ENCODE measurements at regions not wholly inside any gene's neighbourhood (a gene's known extent, or its start where the extent isn't known, plus 50 kb on each side); places are given as distances from the start of the nearest gene placed in this dataset.

- ChIA-PET CTCF (no interaction called here), POLR2A (no interaction called here)
- no peak overlapping the region for H3K4me3 ChIP-seq (ENCODE audit: low read depth, low read length)
- no peak for DNase-seq (ENCODE audit: low read depth, low spot score)
- TF ChIP-seq CTCF (IDR thresholded peaks at IDR 0.05; ENCODE audit: insufficient read depth, low read length, missing control alignments), result no peak
Observed at GRCh38 chr11:15594607-15595006, 479.9 kb downstream of the INSC start.

GRCh38 chr11:15599376-15599775 is 484.7 kb downstream of the INSC start:
- no peak for TF ChIP-seq CTCF (IDR thresholded peaks at IDR 0.05; ENCODE audit: insufficient read depth, low read length, missing control alignments)
- no peak for DNase-seq (ENCODE audit: low read depth, low spot score)
- H3K4me3 ChIP-seq (ENCODE audit: low read depth, low read length), result no peak overlapping the region
- ChIA-PET CTCF (no interaction called here), POLR2A (no interaction called here)

GRCh38 chr11:15602047-15602446 is 487.3 kb downstream of the INSC start:
- no peak for DNase-seq (ENCODE audit: low read depth, low spot score)
- TF ChIP-seq CTCF (IDR thresholded peaks at IDR 0.05; ENCODE audit: insufficient read depth, low read length, missing control alignments), result no peak
- ChIA-PET CTCF (no interaction called here), POLR2A (no interaction called here)
- no peak overlapping the region for H3K4me3 ChIP-seq (ENCODE audit: low read depth, low read length)

- POLR2A ChIA-PET, result no interaction called here
- DNase-seq (ENCODE audit: low read depth, low spot score), result no peak
- CTCF ChIA-PET, result no interaction called here
- H3K4me3 ChIP-seq (ENCODE audit: low read depth, low read length), result no peak overlapping the region
- no peak for TF ChIP-seq CTCF (IDR thresholded peaks at IDR 0.05; ENCODE audit: insufficient read depth, low read length, missing control alignments)
Observed at GRCh38 chr11:15602785-15603567, 488.3 kb downstream of the INSC start.

GRCh38 chr11:15605094-15605493 is 490.4 kb downstream of the INSC start:
- H3K4me3 ChIP-seq (ENCODE audit: low read depth, low read length), result no peak overlapping the region
- DNase-seq (ENCODE audit: low read depth, low spot score), result no peak
- CTCF ChIA-PET, result no interaction called here
- POLR2A ChIA-PET, result no interaction called here
- no peak for TF ChIP-seq CTCF (IDR thresholded peaks at IDR 0.05; ENCODE audit: insufficient read depth, low read length, missing control alignments)

- POLR2A ChIA-PET, result no interaction called here
- no peak overlapping the region for H3K4me3 ChIP-seq (ENCODE audit: low read depth, low read length)
- no peak for TF ChIP-seq CTCF (IDR thresholded peaks at IDR 0.05; ENCODE audit: insufficient read depth, low read length, missing control alignments)
- CTCF ChIA-PET, result no interaction called here
- no peak for DNase-seq (ENCODE audit: low read depth, low spot score)
Observed at GRCh38 chr11:15607361-15608036, 492.8 kb downstream of the INSC start.
